Breast epithelium (tissue), 4 donors: ENCODE measurements at regions not wholly inside any gene's neighbourhood (a gene's known extent, or its start where the extent isn't known, plus 50 kb on each side); places are given as distances from the start of the nearest gene placed in this dataset.

Experiments
- DNase-seq, 2 donors: peaks; one replicate each; pipeline ENCODE4 v3.0.0-alpha.2; 2019; ENCODE audit warnings: low spot score in 2 of 2
- H3K27ac ChIP-seq, 2 donors: fragments of 200-600 bp; sonication (generic) in 1 of 2; one replicate each; pipeline ENCODE4 v1.5.1; 2016 to 2019; ENCODE audit warnings: mild to moderate bottlenecking in 1 of 2
- H3K27me3 ChIP-seq, 2 donors: fragments of 200-600 bp; sonication (generic) in 1 of 2; one replicate each; pipeline versions ENCODE4 v1.5.1 to v1.6.0; 2017 to 2019; ENCODE audit warnings: control low read depth in 1 of 2, mild to moderate bottlenecking in 1 of 2
- H3K36me3 ChIP-seq: fragments of 200-600 bp; one replicate; pipeline ENCODE4 v1.5.1; 2019
- H3K4me1 ChIP-seq, 2 donors: fragments of 200-600 bp; sonication (generic); one replicate each; pipeline ENCODE4 v1.5.1; 2016 to 2019; ENCODE audit warnings: control low read depth in 1 of 2
- H3K4me3 ChIP-seq, 3 donors: fragments of 200-600 bp; sonication (generic); 1 replicate in 2 of 3; 2 replicates in 1 of 3; pipeline ENCODE4 v1.5.1; 2016 to 2019; ENCODE audit warnings: mild to moderate bottlenecking in 3 of 3, moderate library complexity in 2 of 3
- H3K9me3 ChIP-seq, 2 donors: fragments of 200-600 bp; sonication (generic) in 1 of 2; one replicate each; pipeline ENCODE4 v1.5.1; 2016 to 2019; ENCODE audit warnings: control low read depth in 1 of 2
- POLR2A ChIP-seq: fragments of 450-650 bp; IDR thresholded peaks from one replicate; pipeline ENCODE4 v1.6.1; 2016; ENCODE audit warnings: antibody characterized with exemption, mild to moderate bottlenecking, moderate library complexity
- POLR2AphosphoS5 ChIP-seq, 3 donors: sonication (generic); formaldehyde crosslinking; IDR thresholded peaks; one replicate each; pipeline ENCODE4 v1.6.1; 2017; ENCODE audit warnings: antibody characterized with exemption in 3 of 3
- intact Hi-C: fragments of 100-400 bp; cut with DNase I; formaldehyde crosslinking; loops from one replicate; pipeline ENCODE4 v1.15.1; 2023; ENCODE audit warnings: low total_unique reads
- TF ChIP-seq, protein P1 (sequence below), 3 donors: fragments of 450-650 bp; IDR thresholded peaks; one replicate each; pipeline ENCODE4 v1.5.1; 2016 to 2017; ENCODE audit warnings: antibody characterized with exemption in 3 of 3, mild to moderate bottlenecking in 3 of 3, moderate library complexity in 3 of 3

GRCh38 chr5:125317536-125317995 lies 571.1 kb upstream of the ZNF608 start:
- Histone ChIP-seq H3K9me3 (peaks cover 0 to 7% of the 10 kb centered on the region in 2 donors), H3K4me1 (no peaks in the 10 kb centered on the region), H3K27me3 (no peaks in the 10 kb centered on the region), H3K4me3 (no peak overlapping the region), H3K36me3 (no peaks in the 10 kb centered on the region), H3K27ac (no peak overlapping the region)
- DNase-seq, result no peak
- intact Hi-C loops, result no loop called here
- TF ChIP-seq, protein P1, sequence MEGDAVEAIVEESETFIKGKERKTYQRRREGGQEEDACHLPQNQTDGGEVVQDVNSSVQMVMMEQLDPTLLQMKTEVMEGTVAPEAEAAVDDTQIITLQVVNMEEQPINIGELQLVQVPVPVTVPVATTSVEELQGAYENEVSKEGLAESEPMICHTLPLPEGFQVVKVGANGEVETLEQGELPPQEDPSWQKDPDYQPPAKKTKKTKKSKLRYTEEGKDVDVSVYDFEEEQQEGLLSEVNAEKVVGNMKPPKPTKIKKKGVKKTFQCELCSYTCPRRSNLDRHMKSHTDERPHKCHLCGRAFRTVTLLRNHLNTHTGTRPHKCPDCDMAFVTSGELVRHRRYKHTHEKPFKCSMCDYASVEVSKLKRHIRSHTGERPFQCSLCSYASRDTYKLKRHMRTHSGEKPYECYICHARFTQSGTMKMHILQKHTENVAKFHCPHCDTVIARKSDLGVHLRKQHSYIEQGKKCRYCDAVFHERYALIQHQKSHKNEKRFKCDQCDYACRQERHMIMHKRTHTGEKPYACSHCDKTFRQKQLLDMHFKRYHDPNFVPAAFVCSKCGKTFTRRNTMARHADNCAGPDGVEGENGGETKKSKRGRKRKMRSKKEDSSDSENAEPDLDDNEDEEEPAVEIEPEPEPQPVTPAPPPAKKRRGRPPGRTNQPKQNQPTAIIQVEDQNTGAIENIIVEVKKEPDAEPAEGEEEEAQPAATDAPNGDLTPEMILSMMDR (IDR thresholded peaks at IDR 0.05), result no peak
- TF ChIP-seq POLR2AphosphoS5 (IDR thresholded peaks at IDR 0.05) (no peak), POLR2A (no peak)

DNA sequence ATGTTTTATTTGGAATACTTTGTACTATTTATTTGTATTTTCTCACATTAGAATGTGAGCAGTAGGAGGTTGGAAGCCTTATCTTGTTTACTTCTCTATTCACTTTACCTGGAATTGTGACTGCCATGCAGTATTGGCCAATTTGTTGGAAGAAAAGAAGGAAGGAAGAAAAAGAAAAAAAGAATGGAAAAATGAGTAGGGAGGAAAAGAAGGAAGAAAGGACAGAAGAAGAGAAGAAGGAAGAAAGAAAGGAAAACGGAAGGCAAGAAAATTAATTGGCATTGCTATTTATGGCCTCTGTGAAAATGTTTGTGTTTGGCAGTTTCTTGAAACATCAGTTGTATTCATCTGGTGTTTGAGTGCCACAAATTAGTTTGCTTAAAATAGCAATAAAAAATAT lies 575.2 kb upstream of the ZNF608 start:
- no peaks in the 10 kb centered on the region for H3K4me1 ChIP-seq
- intact Hi-C loops, result no loop called here
- H3K36me3 ChIP-seq, result no peaks in the 10 kb centered on the region
- TF ChIP-seq, protein P1 (IDR thresholded peaks at IDR 0.05), result no peak
- TF ChIP-seq POLR2AphosphoS5 (IDR thresholded peaks at IDR 0.05), result no peak
- no peaks in the 10 kb centered on the region for H3K9me3 ChIP-seq
- H3K4me3 ChIP-seq, result no peak overlapping the region
- H3K27me3 ChIP-seq, result no peaks in the 10 kb centered on the region
- no peak for DNase-seq
- H3K27ac ChIP-seq, result no peak overlapping the region

GRCh38 chr5:125323613-125324012 lies 577.2 kb upstream of the ZNF608 start:
- Histone ChIP-seq H3K4me3 (no peak overlapping the region), H3K27ac (no peak overlapping the region), H3K9me3 (no peaks in the 10 kb centered on the region), H3K4me1 (no peaks in the 10 kb centered on the region), H3K36me3 (no peaks in the 10 kb centered on the region), H3K27me3 (no peaks in the 10 kb centered on the region)
- DNase-seq, result no peak
- intact Hi-C loops, result no loop called here
- TF ChIP-seq, protein P1 (IDR thresholded peaks at IDR 0.05), result no peak
- TF ChIP-seq POLR2AphosphoS5 (IDR thresholded peaks at IDR 0.05) (no peak), POLR2A (no peak)

DNA sequence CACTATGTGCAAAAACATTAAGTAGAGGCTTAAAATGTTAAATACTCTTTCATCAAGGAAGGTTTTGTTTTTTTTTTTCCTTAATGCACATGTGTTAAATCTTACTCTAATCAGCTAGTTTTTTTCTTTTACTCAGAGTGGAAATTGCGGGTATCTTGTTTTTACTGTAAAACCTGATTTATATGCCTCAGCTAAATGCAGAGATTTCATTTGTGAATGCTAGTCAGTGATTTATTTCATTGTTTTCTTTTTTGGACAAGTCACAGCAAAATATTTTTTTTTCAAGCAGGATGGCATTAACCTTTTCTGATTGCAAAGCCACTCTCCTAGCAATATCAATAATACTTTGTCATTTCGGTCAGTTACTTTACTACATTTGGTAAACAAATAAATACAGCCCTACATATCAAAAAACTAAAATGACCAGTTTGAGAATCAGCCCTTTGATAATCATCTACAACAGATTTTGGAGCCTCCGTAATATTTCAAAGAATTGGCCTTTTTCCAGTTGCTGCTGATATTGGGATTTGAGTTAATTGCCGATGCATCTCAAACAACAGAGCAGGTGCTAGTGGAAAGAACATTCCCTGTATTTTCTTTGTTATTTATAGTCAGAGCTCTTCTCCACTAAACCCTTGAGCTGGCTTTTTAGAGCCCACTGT lies 579.2 kb upstream of the ZNF608 start:
- H3K4me1 ChIP-seq, result no peaks in the 10 kb centered on the region
- DNase-seq, result no peak
- no peak overlapping the region for H3K27ac ChIP-seq
- no peaks in the 10 kb centered on the region for H3K9me3 ChIP-seq
- no peaks in the 10 kb centered on the region for H3K27me3 ChIP-seq
- intact Hi-C loops, result no loop called here
- H3K4me3 ChIP-seq, result no peak overlapping the region
- TF ChIP-seq POLR2A, result no peak
- TF ChIP-seq POLR2AphosphoS5 (IDR thresholded peaks at IDR 0.05), result no peak
- TF ChIP-seq, protein P1 (IDR thresholded peaks at IDR 0.05), result no peak
- no peaks in the 10 kb centered on the region for H3K36me3 ChIP-seq

DNA sequence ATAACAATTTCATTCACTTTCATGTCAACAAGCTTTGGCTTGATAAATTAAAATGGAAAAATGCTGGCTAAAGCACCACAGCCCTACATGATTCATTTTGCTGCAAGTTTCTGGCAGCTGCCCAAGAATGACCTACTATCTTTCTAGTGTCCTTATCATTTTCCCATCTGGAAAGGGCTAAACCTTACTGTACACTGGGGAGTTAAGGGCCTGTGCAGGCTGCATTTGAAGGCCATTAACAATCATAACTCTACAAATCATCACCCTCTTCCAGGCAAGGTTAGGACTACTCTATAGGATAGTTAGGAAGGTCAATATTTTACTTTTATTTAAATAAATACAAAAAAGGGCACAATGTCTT lies 579.7 kb upstream of the ZNF608 start:
- H3K27ac ChIP-seq, result no peak overlapping the region
- TF ChIP-seq POLR2A (no peak), POLR2AphosphoS5 (IDR thresholded peaks at IDR 0.05) (no peak)
- TF ChIP-seq, protein P1 (IDR thresholded peaks at IDR 0.05), result no peak
- H3K9me3 ChIP-seq, result no peaks in the 10 kb centered on the region
- no peaks in the 10 kb centered on the region for H3K27me3 ChIP-seq
- no peak for DNase-seq
- no peaks in the 10 kb centered on the region for H3K4me1 ChIP-seq
- H3K36me3 ChIP-seq, result no peaks in the 10 kb centered on the region
- intact Hi-C loops, result no loop called here
- H3K4me3 ChIP-seq, result no peak overlapping the region
